DMS153 treated with DMSO at 0.1 percent for 48 hours (cell line): ENCODE measurements at regions not wholly inside any gene's neighbourhood (a gene's known extent, or its start where the extent isn't known, plus 50 kb on each side); places are given as distances from the start of the nearest gene placed in this dataset.

Experiments
- DNase-seq: peaks from one replicate; lab custom pipeline; 2025; ENCODE audit not compliant: unreplicated experiment; lab: John Stamatoyannopoulos, UW

GRCh38 chr17:36755586-36755985 lies 154.2 kb downstream of the MRM1 start:
- no peak for DNase-seq

- no peak for DNase-seq
Measured at GRCh38 chr17:36756695-36757094, 155.3 kb downstream of the MRM1 start.

GRCh38 chr17:36760425-36760824 lies 159.0 kb downstream of the MRM1 start:
- DNase-seq: no peak

GRCh38 chr17:36761203-36761950 lies 160.0 kb downstream of the MRM1 start:
- no peak for DNase-seq

GRCh38 chr17:36765436-36766043 lies 164.2 kb downstream of the MRM1 start:
- DNase-seq: no peak

GRCh38 chr17:36768394-36768793 lies 167.0 kb downstream of the MRM1 start:
- no peak for DNase-seq

GRCh38 chr17:36773039-36773438 lies 164.2 kb upstream of the LHX1 start:
- DNase-seq: no peak

- no peak for DNase-seq
Measured at GRCh38 chr17:36777118-36777517, 160.2 kb upstream of the LHX1 start.

GRCh38 chr17:36778448-36778847 lies 158.8 kb upstream of the LHX1 start:
- no peak for DNase-seq

- no peak for DNase-seq
Measured at GRCh38 chr17:36779550-36779949, 157.7 kb upstream of the LHX1 start.

GRCh38 chr17:36784633-36785032 lies 152.6 kb upstream of the LHX1 start:
- DNase-seq: no peak

GRCh38 chr17:36786867-36787266 lies 150.4 kb upstream of the LHX1 start:
- DNase-seq: no peak

GRCh38 chr17:36791150-36791941 lies 145.9 kb upstream of the LHX1 start:
- no peak for DNase-seq

- no peak for DNase-seq
Measured at GRCh38 chr17:36791942-36792475, 145.3 kb upstream of the LHX1 start.

- DNase-seq: no peak
Measured at GRCh38 chr17:36792849-36793248, 144.4 kb upstream of the LHX1 start.

GRCh38 chr17:36793976-36794375 lies 143.3 kb upstream of the LHX1 start:
- no peak for DNase-seq

- no peak for DNase-seq
Measured at GRCh38 chr17:36807496-36808179, 129.6 kb upstream of the LHX1 start.

GRCh38 chr17:36808180-36808661 lies 129.1 kb upstream of the LHX1 start:
- no peak for DNase-seq

GRCh38 chr17:36812762-36813161 lies 124.5 kb upstream of the LHX1 start:
- no peak for DNase-seq

GRCh38 chr17:36813357-36813756 lies 123.9 kb upstream of the LHX1 start:
- no peak for DNase-seq

- DNase-seq: no peak
Measured at GRCh38 chr17:36813957-36814563, 123.2 kb upstream of the LHX1 start.
